Effector memory CD8-positive, alpha-beta T cell (primary cell): ENCODE measurements at regions not wholly inside any gene's neighbourhood (a gene's known extent, or its start where the extent isn't known, plus 50 kb on each side); places are given as distances from the start of the nearest gene placed in this dataset.
"Not testable (repeated sequence)": the region's sequence is repeated elsewhere in the genome, so short reads cannot be mapped to it uniquely, and the experiment has no call there.

Experiments used
- ATAC-seq: fragments of 150-1000 bp; cut with Tn5 transposase; replicated peaks from 2 replicates; pipeline ENCODE4 v1.10.0; 2021; ENCODE audit warnings: mild to moderate bottlenecking, moderate library complexity
- DNase-seq, 3 experiments: peaks; one replicate each; pipeline ENCODE4 v3.0.0; 2021
- H3K27ac Mint-ChIP-seq, 2 donors: one replicate each; pipeline ENCODE4 v1.8.0; 2022; ENCODE audit warnings: mild to moderate bottlenecking in 2 of 2, mixed read lengths in 2 of 2, moderate library complexity in 2 of 2
- H3K27me3 Mint-ChIP-seq, 2 donors: one replicate each; pipeline ENCODE4 v1.8.0; 2022; ENCODE audit warnings: mixed read lengths in 2 of 2
- H3K36me3 Mint-ChIP-seq: one replicate; pipeline ENCODE4 v1.8.0; 2022; ENCODE audit warnings: mild to moderate bottlenecking, moderate library complexity, mixed read lengths; ENCODE audit not compliant: insufficient read depth
- H3K4me1 Mint-ChIP-seq, 2 donors: one replicate each; pipeline ENCODE4 v1.8.0; 2022; ENCODE audit warnings: low read depth in 2 of 2, mixed read lengths in 2 of 2
- H3K4me3 Mint-ChIP-seq, 2 donors: one replicate each; pipeline ENCODE4 v1.8.0; 2022; ENCODE audit warnings: mild to moderate bottlenecking in 2 of 2, mixed read lengths in 2 of 2, moderate library complexity in 2 of 2
- H3K9me3 Mint-ChIP-seq, 2 donors: one replicate each; pipeline ENCODE4 v1.8.0; 2022; ENCODE audit warnings: mixed read lengths in 2 of 2

- H3K27me3 Mint-ChIP-seq = not testable (repeated sequence)
Observed at GRCh38 chr13:109268492-109268891, 517.9 kb downstream of the IRS2 start.

GRCh38 chr13:109267400-109267799 is 519.0 kb downstream of the IRS2 start:
- ATAC-seq = not testable (repeated sequence)

More at GRCh38 chr13:109268492-109268891, 517.9 kb downstream of the IRS2 start:
- DNase-seq, H3K36me3 Mint-ChIP-seq, H3K27ac Mint-ChIP-seq, ATAC-seq, H3K4me1 Mint-ChIP-seq, H3K4me3 Mint-ChIP-seq: not testable (repeated sequence)
- peaks cover 10 to 26% of the 10 kb centered on the region in 2 donors for H3K9me3 Mint-ChIP-seq

GRCh38 chr13:109265438-109265742 is 521.0 kb downstream of the IRS2 start:
- H3K4me1 Mint-ChIP-seq, H3K27me3 Mint-ChIP-seq, H3K27ac Mint-ChIP-seq, H3K4me3 Mint-ChIP-seq, ATAC-seq, DNase-seq, H3K36me3 Mint-ChIP-seq: not testable (repeated sequence)
- H3K9me3 Mint-ChIP-seq = peaks cover 10 to 23% of the 10 kb centered on the region in 2 donors

More at GRCh38 chr13:109267400-109267799, 519.0 kb downstream of the IRS2 start:
- not testable (repeated sequence) for H3K4me1 Mint-ChIP-seq, H3K4me3 Mint-ChIP-seq, H3K36me3 Mint-ChIP-seq, DNase-seq, H3K27ac Mint-ChIP-seq, H3K27me3 Mint-ChIP-seq
- peaks cover 10 to 26% of the 10 kb centered on the region in 2 donors for H3K9me3 Mint-ChIP-seq

- not testable (repeated sequence) for H3K36me3 Mint-ChIP-seq, DNase-seq, H3K27ac Mint-ChIP-seq, H3K4me1 Mint-ChIP-seq, H3K4me3 Mint-ChIP-seq, ATAC-seq, H3K27me3 Mint-ChIP-seq
- peaks cover 10 to 20% of the 10 kb centered on the region in 2 donors for H3K9me3 Mint-ChIP-seq
Observed at GRCh38 chr13:109264603-109265437, 521.6 kb downstream of the IRS2 start.

- H3K4me1 Mint-ChIP-seq, DNase-seq, ATAC-seq, H3K9me3 Mint-ChIP-seq, H3K27me3 Mint-ChIP-seq, H3K27ac Mint-ChIP-seq, H3K4me3 Mint-ChIP-seq, H3K36me3 Mint-ChIP-seq: not testable (repeated sequence)
Observed at GRCh38 chr13:109257761-109258157, 528.6 kb downstream of the IRS2 start.
